HL-60 (cell line): ENCODE measurements at regions not wholly inside any gene's neighbourhood (a gene's known extent, or its start where the extent isn't known, plus 50 kb on each side); places are given as distances from the start of the nearest gene placed in this dataset.

Experiments
- POLR2AphosphoS5 ChIP-seq: IDR thresholded peaks from 2 replicates; pipeline ENCODE4 v1.6.1; 2012; ENCODE audit warnings: low read depth
- SPI1 ChIP-seq: IDR thresholded peaks from 2 replicates; pipeline ENCODE4 v1.6.1; 2012; ENCODE audit warnings: low read depth, mild to moderate bottlenecking, borderline replicate concordance

DNA sequence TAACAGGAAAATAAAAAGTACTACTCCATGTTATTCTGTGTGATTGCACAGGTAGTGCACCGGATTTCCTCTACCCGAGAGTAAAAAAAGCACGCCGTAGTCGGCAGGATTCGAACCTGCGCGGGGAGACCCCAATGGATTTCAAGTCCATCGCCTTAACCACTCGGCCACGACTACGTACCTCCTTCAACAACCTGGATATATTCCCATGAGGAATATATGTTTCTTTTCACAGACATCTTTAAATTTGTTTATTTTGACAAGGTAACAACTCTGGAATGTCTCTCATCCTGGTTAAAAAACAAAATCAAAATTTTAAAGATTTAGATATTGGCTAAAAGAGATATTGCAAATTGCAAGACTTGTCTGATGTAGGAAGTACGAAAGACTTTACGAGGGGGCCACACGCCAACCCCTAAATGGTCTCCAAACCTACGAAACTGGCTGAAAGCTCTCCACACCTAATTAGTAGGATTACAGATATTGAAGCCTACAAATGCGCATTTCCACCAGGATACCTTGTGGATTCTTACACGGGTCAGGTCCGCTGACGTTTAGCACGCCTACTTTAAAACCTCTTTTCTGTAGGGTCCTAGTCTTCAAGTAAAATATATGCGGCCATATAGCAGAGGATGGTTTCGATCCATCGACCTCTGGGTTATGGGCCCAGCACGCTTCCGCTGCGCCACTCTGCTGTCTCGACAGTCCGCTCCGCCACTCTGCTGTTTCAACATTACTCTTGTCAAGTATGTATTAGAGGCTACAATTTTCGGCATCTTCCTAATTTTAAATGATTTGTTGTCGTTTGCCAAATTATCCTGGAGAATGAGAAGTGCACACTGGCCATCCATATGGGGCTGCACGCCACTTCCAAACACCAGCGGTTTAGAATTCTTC lies 52.2 kb upstream of the BTN3A2 start:
- no peak for TF ChIP-seq POLR2AphosphoS5
- no peak for TF ChIP-seq SPI1
